ENCODE measurements at regions not wholly inside any gene's neighbourhood (a gene's known extent, or its start where the extent isn't known, plus 50 kb on each side); places are given as distances from the start of the nearest gene placed in this dataset.

GRCh38 chr14:83151571-83151970 lies 1617.9 kb upstream of the SEL1L start:
- BruUV-seq (replicated peaks), result no TSS peak

More at GRCh38 chr14:83151571-83151970, 1617.9 kb upstream of the SEL1L start:
- no peak overlapping the region for H2AFZ ChIP-seq (ENCODE audit: low read depth, low read length)
- no peaks in the 10 kb centered on the region for H3K27me3 ChIP-seq (ENCODE audit: control insufficient read depth in 2 of 2, insufficient read depth in 2 of 2, low read length in 2 of 2)
- H3K36me3 ChIP-seq (ENCODE audit: control insufficient read depth in 2 of 2, extremely low read depth in 1 of 2, insufficient read depth in 2 of 2, low read length in 2 of 2), result no peaks in the 10 kb centered on the region
- no peak for FAIRE-seq
- H3K9me3 ChIP-seq (replicated peaks; ENCODE audit: control insufficient read depth, insufficient read depth, low read length), result no peaks in the 10 kb centered on the region
- H3K9ac ChIP-seq (replicated peaks; ENCODE audit: extremely low read depth, insufficient read depth, low read length), result no peak overlapping the region
- H3K4me3 ChIP-seq (replicated peaks in 1 of 3; ENCODE audit: insufficient read depth in 1 of 3, low read depth in 1 of 3, low read length in 3 of 3), result no peak overlapping the region
- TF ChIP-seq MYC (IDR thresholded peaks at IDR 0.05; ENCODE audit: low read depth, low read length) (no peak), JUN (IDR thresholded peaks at IDR 0.05; ENCODE audit: borderline replicate concordance, insufficient read depth, insufficient read length, low read depth) (no peak), CTCF (IDR thresholded peaks at IDR 0.05; ENCODE audit: extremely low read depth in 1 of 2, insufficient read depth in 1 of 2, low read depth in 1 of 2, low read length in 2 of 2) (no peak), EZH2 (IDR thresholded peaks at IDR 0.05; ENCODE audit: borderline replicate concordance, low read depth, low read length, severe bottlenecking) (no peak), MAX (IDR thresholded peaks at IDR 0.05; ENCODE audit: insufficient read depth, insufficient read length) (no peak), FOS (IDR thresholded peaks at IDR 0.05; ENCODE audit: borderline replicate concordance, insufficient read depth, low read length) (no peak), GATA2 (IDR thresholded peaks at IDR 0.05; ENCODE audit: insufficient read depth, insufficient read length, low read depth, low read length) (no peak), POLR2AphosphoS5 (IDR thresholded peaks at IDR 0.05; ENCODE audit: insufficient read depth, low read depth, low read length) (no peak), POLR2A (IDR thresholded peaks at IDR 0.05; ENCODE audit: low read depth, low read length) (no peak)
- no peaks in the 10 kb centered on the region for H4K20me1 ChIP-seq (replicated peaks; ENCODE audit: control insufficient read depth, extremely low read depth, insufficient read depth, low read length)
- H3K79me2 ChIP-seq (ENCODE audit: control insufficient read depth, insufficient read depth, low read length), result no peaks in the 10 kb centered on the region
- no peaks in the 10 kb centered on the region for H3K9me1 ChIP-seq (replicated peaks; ENCODE audit: control insufficient read depth, extremely low read depth, insufficient read depth, low read length)
- intact Hi-C loops (cut with micrococcal nuclease), result no loop called here
- no peak overlapping the region for H3K27ac ChIP-seq (ENCODE audit: insufficient read depth, low read depth, low read length)
- no peaks in the 10 kb centered on the region for H3K4me1 ChIP-seq (ENCODE audit: control insufficient read depth, extremely low read depth, insufficient read depth, low read length)
- H3K4me2 ChIP-seq (ENCODE audit: insufficient read depth, low read length), result no peak overlapping the region
- no peak for DNase-seq (ENCODE audit: low read depth, low spot score)
- POLR2A ChIA-PET, result no interaction called here
- CTCF ChIA-PET, result no interaction called here
- dilution Hi-C loops (cut with MboI; ENCODE audit: extremely low pct_ligation_motif_present, low sequenced_read_pairs), result no loop called here
